Left ventricle myocardium inferior (tissue), 1 donor: ENCODE measurements at regions not wholly inside any gene's neighbourhood (a gene's known extent, or its start where the extent isn't known, plus 50 kb on each side); places are given as distances from the start of the nearest gene placed in this dataset.

Source experiments
- DNase-seq: peaks from one replicate; pipeline ENCODE4 v3.0.0-alpha.2; 2020
- H3K27ac ChIP-seq: fragments of 200-600 bp; replicated peaks from 2 replicates; pipeline ENCODE4 v1.8.0; 2021
- H3K27me3 ChIP-seq: fragments of 200-600 bp; 2 replicates; pipeline ENCODE4 v1.8.0; 2021; ENCODE audit warnings: low read depth
- H3K36me3 ChIP-seq: fragments of 200-600 bp; 2 replicates; pipeline ENCODE4 v1.8.0; 2021
- H3K4me1 ChIP-seq: fragments of 200-600 bp; 2 replicates; pipeline ENCODE4 v1.8.0; 2021
- H3K4me3 ChIP-seq: fragments of 200-600 bp; 2 replicates; pipeline ENCODE4 v1.8.0; 2021; ENCODE audit warnings: mild to moderate bottlenecking, moderate library complexity
- H3K9me3 ChIP-seq: fragments of 200-600 bp; replicated peaks from 2 replicates; pipeline ENCODE4 v1.8.0; 2021
- CTCF ChIP-seq: fragments of 200-600 bp; IDR thresholded peaks from 2 replicates; pipeline ENCODE4 v1.8.0; 2021; ENCODE audit warnings: antibody characterized with exemption, mild to moderate bottlenecking, borderline replicate concordance
- intact Hi-C: fragments of 100-400 bp; cut with micrococcal nuclease; formaldehyde crosslinking; loops from one replicate; pipeline ENCODE4 v1.11.0; 2022
- donor health status: DM: no; HTN: yes; CAD: no; lungs with severe emphysema.

- Histone ChIP-seq H3K27ac (no peak overlapping the region), H3K27me3 (no peaks in the 10 kb centered on the region), H3K9me3 (no peaks in the 10 kb centered on the region), H3K4me1 (no peaks in the 10 kb centered on the region), H3K36me3 (no peaks in the 10 kb centered on the region), H3K4me3 (no peak overlapping the region)
- no peak for DNase-seq
- intact Hi-C loops: no loop called here
- no peak for TF ChIP-seq CTCF
Measured at GRCh38 chr6:120198033-120198432, 848.5 kb upstream of the MAN1A1 start.

- no peak overlapping the region for H3K4me3 ChIP-seq
- no peak for DNase-seq
- no peaks in the 10 kb centered on the region for H3K36me3 ChIP-seq
- H3K9me3 ChIP-seq: no peaks in the 10 kb centered on the region
- TF ChIP-seq CTCF: no peak
- no peak overlapping the region for H3K27ac ChIP-seq
- H3K4me1 ChIP-seq: no peaks in the 10 kb centered on the region
- intact Hi-C loops: no loop called here
- no peaks in the 10 kb centered on the region for H3K27me3 ChIP-seq
Measured at GRCh38 chr6:120186080-120186479, 836.5 kb upstream of the MAN1A1 start.

- no peaks in the 10 kb centered on the region for H3K4me1 ChIP-seq
- DNase-seq: no peak
- no peaks in the 10 kb centered on the region for H3K36me3 ChIP-seq
- no peak overlapping the region for H3K4me3 ChIP-seq
- H3K27me3 ChIP-seq: no peaks in the 10 kb centered on the region
- intact Hi-C loops: no loop called here
- H3K27ac ChIP-seq: no peak overlapping the region
- no peak for TF ChIP-seq CTCF
- H3K9me3 ChIP-seq: no peaks in the 10 kb centered on the region
Measured at GRCh38 chr6:120173250-120173649, 823.7 kb upstream of the MAN1A1 start.

- Histone ChIP-seq H3K4me1 (no peaks in the 10 kb centered on the region), H3K36me3 (no peaks in the 10 kb centered on the region), H3K27me3 (no peaks in the 10 kb centered on the region), H3K27ac (no peak overlapping the region), H3K9me3 (no peaks in the 10 kb centered on the region), H3K4me3 (no peak overlapping the region)
- no peak for TF ChIP-seq CTCF
- intact Hi-C loops: no loop called here
- DNase-seq: no peak
Measured at GRCh38 chr6:120164531-120164930, 815.0 kb upstream of the MAN1A1 start.

GRCh38 chr6:120157873-120158272 lies 808.3 kb upstream of the MAN1A1 start:
- Histone ChIP-seq H3K9me3 (peaks cover 11% of the 10 kb centered on the region), H3K27me3 (no peaks in the 10 kb centered on the region), H3K27ac (no peak overlapping the region), H3K4me3 (no peak overlapping the region), H3K36me3 (no peaks in the 10 kb centered on the region), H3K4me1 (no peaks in the 10 kb centered on the region)
- intact Hi-C loops: no loop called here
- TF ChIP-seq CTCF: no peak
- no peak for DNase-seq
